HCT116 (cell line): ENCODE measurements at regions not wholly inside any gene's neighbourhood (a gene's known extent, or its start where the extent isn't known, plus 50 kb on each side); places are given as distances from the start of the nearest gene placed in this dataset.

ENCODE experiments used
- ATAC-seq: fragments of 200-7000 bp; cut with Tn5 transposase; 2 replicates; pipeline ENCODE4 v1.9.1; 2020; ENCODE audit warnings: mild to moderate bottlenecking, moderate library complexity
- BruUV-seq: library from RNA; stranded (reverse); fragments of 400-500 nt; replicated peaks from 2 replicates; lab custom pipeline; 2021; lab: Mats Ljungman, UMichigan
- CTCF ChIA-PET: fragments of 300-600 bp; sonication (Branson Sonifier 250); formaldehyde crosslinking; loops from one replicate; lab custom pipeline; 2021; ENCODE audit warnings: antibody characterized with exemption; lab: Charles Lee
- POLR2A ChIA-PET: fragments of 300-600, 350-600 bp; sonication (Branson Sonifier 250); formaldehyde crosslinking; loops from one replicate; lab custom pipeline; 2021; ENCODE audit warnings: antibody characterized with exemption; lab: Charles Lee
- RAD21 ChIA-PET, 2 experiments: fragments of 300-600 bp; sonication (Branson Sonifier 250); formaldehyde crosslinking; loops; one replicate each; lab custom pipeline; 2023; ENCODE audit warnings: low total read pairs in 2 of 2; ENCODE audit not compliant: uncharacterized antibody in 2 of 2, unreplicated experiment in 2 of 2, low non-redundant PET in 1 of 2; lab: Charles Lee
- DNase-seq: peaks from one replicate; pipeline ENCODE4 v3.0.0-alpha.2; 2010; ENCODE audit warnings: low read depth, low spot score
- H2AFZ ChIP-seq: fragments of 200-600 bp; shearing (Covaris generic), sonication (generic); 2 replicates; pipeline ENCODE4 v1.6.1; 2017; ENCODE audit warnings: low read depth, mixed run types, mixed read lengths, antibody characterized with exemption, low read length; ENCODE audit not compliant: poor library complexity, severe bottlenecking
- H3K27ac ChIP-seq: 2 replicates; pipeline ENCODE4 v1.5.1; 2012; ENCODE audit warnings: low read depth, low read length
- H3K27me3 ChIP-seq: fragments of 200-600 bp; sonication (generic); 2 replicates; pipeline ENCODE4 v1.6.1; 2016; ENCODE audit warnings: mixed run types, low read length, mixed read lengths; ENCODE audit not compliant: insufficient read depth
- H3K36me3 ChIP-seq, 2 experiments: fragments of 200-500 bp in 1 of 2; fragments of 200-600 bp in 1 of 2; sonication (Bioruptor generic) in 1 of 2; sonication (generic) in 1 of 2; 2 replicates each; pipeline versions ENCODE4 v1.5.1 to v1.6.1; 2014 to 2016; ENCODE audit warnings: low read length in 2 of 2, inconsistent platforms in 1 of 2, mixed read lengths in 1 of 2, mixed run types in 1 of 2; ENCODE audit not compliant: insufficient read depth in 2 of 2, control insufficient read depth in 1 of 2
- H3K4me1 ChIP-seq, 2 experiments: fragments of 200-600 bp in 1 of 2; sonication (generic) in 1 of 2; 2 replicates each; pipeline versions ENCODE4 v1.5.1 to v1.6.1; 2012 to 2017; ENCODE audit warnings: low read length in 2 of 2, inconsistent platforms in 1 of 2, mild to moderate bottlenecking in 1 of 2, mixed read lengths in 1 of 2, mixed run types in 1 of 2, moderate library complexity in 1 of 2; ENCODE audit not compliant: insufficient read depth in 2 of 2, control insufficient read depth in 1 of 2
- H3K4me2 ChIP-seq: fragments of 200-600 bp; sonication (generic); 2 replicates; pipeline ENCODE4 v1.6.1; 2017; ENCODE audit warnings: mixed run types, low read length, mixed read lengths
- H3K4me3 ChIP-seq, 2 experiments: fragments of 200-600 bp in 1 of 2; sonication (generic) in 1 of 2; replicated peaks in 1 of 2; 2 replicates each; pipeline ENCODE4 v1.5.1; 2011 to 2016; ENCODE audit warnings: low read length in 2 of 2, control low read depth in 1 of 2, low read depth in 1 of 2, mild to moderate bottlenecking in 1 of 2, mixed read lengths in 1 of 2, mixed run types in 1 of 2
- H3K79me2 ChIP-seq: fragments of 200-600 bp; sonication (generic); 2 replicates; pipeline ENCODE4 v1.6.1; 2017; ENCODE audit warnings: mild to moderate bottlenecking, mixed run types, low read length, moderate library complexity, mixed read lengths; ENCODE audit not compliant: insufficient read depth
- H3K9ac ChIP-seq: fragments of 200-600 bp; sonication (generic); 2 replicates; pipeline ENCODE4 v1.6.1; 2016; ENCODE audit warnings: low read length, mixed read lengths
- H3K9me2 ChIP-seq: fragments of 200-600 bp; sonication (generic), shearing (Covaris generic); 2 replicates; pipeline ENCODE4 v1.6.1; 2017; ENCODE audit warnings: mixed run types, mild to moderate bottlenecking, moderate library complexity; ENCODE audit not compliant: insufficient read depth
- H3K9me3 ChIP-seq, 2 experiments: fragments of 200-500 bp in 1 of 2; fragments of 200-600 bp in 1 of 2; sonication (Bioruptor generic) in 1 of 2; sonication (generic) in 1 of 2; 2 replicates each; pipeline ENCODE4 v1.6.1; 2014 to 2017; ENCODE audit warnings: low read length in 2 of 2, mixed read lengths in 2 of 2, inconsistent platforms in 1 of 2, low read depth in 1 of 2, mild to moderate bottlenecking in 1 of 2, mixed run types in 1 of 2, moderate library complexity in 1 of 2; ENCODE audit not compliant: control insufficient read depth in 1 of 2, insufficient read depth in 1 of 2
- H4K20me1 ChIP-seq: fragments of 200-600 bp; sonication (generic), shearing (Covaris generic); 2 replicates; pipeline ENCODE4 v1.6.1; 2017; ENCODE audit warnings: mixed run types, mild to moderate bottlenecking, moderate library complexity; ENCODE audit not compliant: insufficient read depth
- CBX3 ChIP-seq: IDR thresholded peaks from 2 replicates; pipeline ENCODE4 v1.6.1; 2012; ENCODE audit warnings: low read depth
- CEBPB ChIP-seq: IDR thresholded peaks from 2 replicates; pipeline ENCODE4 v1.6.1; 2012; ENCODE audit warnings: low read depth
- EGR1 ChIP-seq: IDR thresholded peaks from 2 replicates; pipeline ENCODE4 v1.6.1; 2012; ENCODE audit warnings: low read depth
- ELF1 ChIP-seq: IDR thresholded peaks from 2 replicates; pipeline ENCODE4 v1.6.1; 2012; ENCODE audit warnings: low read depth, borderline replicate concordance
- EZH2 ChIP-seq: fragments of 200-600 bp; sonication (generic); IDR thresholded peaks from 2 replicates; pipeline ENCODE4 v1.6.1; 2017; ENCODE audit warnings: antibody characterized with exemption, mixed run types
- EZH2phosphoT487 ChIP-seq: fragments of 200-600 bp; IDR thresholded peaks from 2 replicates; pipeline ENCODE4 v1.6.1; 2018; ENCODE audit warnings: antibody characterized with exemption, borderline replicate concordance
- POLR2A ChIP-seq: IDR thresholded peaks from 2 replicates; pipeline ENCODE4 v1.7.0; 2011; ENCODE audit warnings: borderline replicate concordance; ENCODE audit not compliant: insufficient read depth, insufficient read length; ENCODE audit errors: extremely low read depth
- POLR2AphosphoS5 ChIP-seq: IDR thresholded peaks from 2 replicates; pipeline ENCODE4 v1.6.1; 2011; ENCODE audit warnings: mild to moderate bottlenecking, low read depth, low read length, moderate library complexity
- RAD21 ChIP-seq: IDR thresholded peaks from 2 replicates; pipeline ENCODE4 v1.6.1; 2012; ENCODE audit warnings: low read depth, mild to moderate bottlenecking
- SIN3A ChIP-seq: IDR thresholded peaks from 2 replicates; pipeline ENCODE4 v1.6.1; 2012; ENCODE audit warnings: low read depth
- SRF ChIP-seq: IDR thresholded peaks from 2 replicates; pipeline ENCODE4 v1.6.1; 2012; ENCODE audit warnings: low read depth
- TCF7L2 ChIP-seq: IDR thresholded peaks from 2 replicates; pipeline ENCODE4 v1.7.0; 2011; ENCODE audit warnings: borderline replicate concordance, inconsistent platforms; ENCODE audit not compliant: insufficient read depth, insufficient read length; ENCODE audit errors: extremely low read depth
- ZBTB33 ChIP-seq: IDR thresholded peaks from 2 replicates; pipeline ENCODE4 v1.6.1; 2011; ENCODE audit warnings: mild to moderate bottlenecking, low read length, moderate library complexity; ENCODE audit not compliant: insufficient replicate concordance; ENCODE audit errors: extremely low read depth
- ZFX ChIP-seq: fragments of 450-650 bp; IDR thresholded peaks from 2 replicates; pipeline ENCODE4 v1.6.1; 2017
- ZNF274 ChIP-seq: fragments of 200-500 bp; sonication (Bioruptor generic); IDR thresholded peaks from 2 replicates; pipeline ENCODE4 v1.6.1; 2014; ENCODE audit warnings: mild to moderate bottlenecking, low read depth, low read length, inconsistent platforms
- intact Hi-C: fragments of 100-400 bp; cut with micrococcal nuclease; formaldehyde crosslinking; loops from 2 replicates; pipeline ENCODE4 v1.10.0; 2022
- TF ChIP-seq, protein P1 (sequence below): IDR thresholded peaks from 2 replicates; pipeline ENCODE4 v1.6.1; 2012
- TF ChIP-seq, protein P2 (sequence below): IDR thresholded peaks from 2 replicates; pipeline ENCODE4 v1.6.1; 2012; ENCODE audit warnings: low read depth
- TF ChIP-seq, protein P3 (sequence below): IDR thresholded peaks from 2 replicates; pipeline ENCODE4 v1.6.1; 2012

- no peaks in the 10 kb centered on the region for H3K79me2 ChIP-seq
- no peak overlapping the region for H3K4me3 ChIP-seq
- RAD21 ChIA-PET: no interaction called here
These were observed 227.6 kb downstream of the ZPLD1 start for GRCh38 chr3:102662498-102662772.

More at GRCh38 chr3:102662498-102662772, 227.6 kb downstream of the ZPLD1 start:
- ChIA-PET POLR2A (no interaction called here), CTCF (no interaction called here)
- no peak overlapping the region for H2AFZ ChIP-seq
- no peaks in the 10 kb centered on the region for H4K20me1 ChIP-seq
- ATAC-seq (no peak), DNase-seq (no peak)
- no peaks in the 10 kb centered on the region for H3K4me1 ChIP-seq
- H3K27me3 ChIP-seq: no peaks in the 10 kb centered on the region
- no peak overlapping the region for H3K9ac ChIP-seq
- no peak overlapping the region for H3K4me2 ChIP-seq
- TF ChIP-seq SIN3A: no peak
- TF ChIP-seq EZH2: no peak
- no peak for TF ChIP-seq CBX3
- no peak for TF ChIP-seq EGR1
- TF ChIP-seq ZBTB33: no peak
- no peak for TF ChIP-seq RAD21
- TF ChIP-seq, protein P1, sequence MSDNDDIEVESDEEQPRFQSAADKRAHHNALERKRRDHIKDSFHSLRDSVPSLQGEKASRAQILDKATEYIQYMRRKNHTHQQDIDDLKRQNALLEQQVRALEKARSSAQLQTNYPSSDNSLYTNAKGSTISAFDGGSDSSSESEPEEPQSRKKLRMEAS: no peak
- no peak for TF ChIP-seq ZNF274
- TF ChIP-seq EZH2phosphoT487: no peak
- TF ChIP-seq, protein P2, sequence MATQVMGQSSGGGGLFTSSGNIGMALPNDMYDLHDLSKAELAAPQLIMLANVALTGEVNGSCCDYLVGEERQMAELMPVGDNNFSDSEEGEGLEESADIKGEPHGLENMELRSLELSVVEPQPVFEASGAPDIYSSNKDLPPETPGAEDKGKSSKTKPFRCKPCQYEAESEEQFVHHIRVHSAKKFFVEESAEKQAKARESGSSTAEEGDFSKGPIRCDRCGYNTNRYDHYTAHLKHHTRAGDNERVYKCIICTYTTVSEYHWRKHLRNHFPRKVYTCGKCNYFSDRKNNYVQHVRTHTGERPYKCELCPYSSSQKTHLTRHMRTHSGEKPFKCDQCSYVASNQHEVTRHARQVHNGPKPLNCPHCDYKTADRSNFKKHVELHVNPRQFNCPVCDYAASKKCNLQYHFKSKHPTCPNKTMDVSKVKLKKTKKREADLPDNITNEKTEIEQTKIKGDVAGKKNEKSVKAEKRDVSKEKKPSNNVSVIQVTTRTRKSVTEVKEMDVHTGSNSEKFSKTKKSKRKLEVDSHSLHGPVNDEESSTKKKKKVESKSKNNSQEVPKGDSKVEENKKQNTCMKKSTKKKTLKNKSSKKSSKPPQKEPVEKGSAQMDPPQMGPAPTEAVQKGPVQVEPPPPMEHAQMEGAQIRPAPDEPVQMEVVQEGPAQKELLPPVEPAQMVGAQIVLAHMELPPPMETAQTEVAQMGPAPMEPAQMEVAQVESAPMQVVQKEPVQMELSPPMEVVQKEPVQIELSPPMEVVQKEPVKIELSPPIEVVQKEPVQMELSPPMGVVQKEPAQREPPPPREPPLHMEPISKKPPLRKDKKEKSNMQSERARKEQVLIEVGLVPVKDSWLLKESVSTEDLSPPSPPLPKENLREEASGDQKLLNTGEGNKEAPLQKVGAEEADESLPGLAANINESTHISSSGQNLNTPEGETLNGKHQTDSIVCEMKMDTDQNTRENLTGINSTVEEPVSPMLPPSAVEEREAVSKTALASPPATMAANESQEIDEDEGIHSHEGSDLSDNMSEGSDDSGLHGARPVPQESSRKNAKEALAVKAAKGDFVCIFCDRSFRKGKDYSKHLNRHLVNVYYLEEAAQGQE: no peak
- TF ChIP-seq, protein P3, sequence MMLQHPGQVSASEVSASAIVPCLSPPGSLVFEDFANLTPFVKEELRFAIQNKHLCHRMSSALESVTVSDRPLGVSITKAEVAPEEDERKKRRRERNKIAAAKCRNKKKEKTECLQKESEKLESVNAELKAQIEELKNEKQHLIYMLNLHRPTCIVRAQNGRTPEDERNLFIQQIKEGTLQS: no peak
- TF ChIP-seq POLR2A: no peak
- TF ChIP-seq ZFX: no peak
- TF ChIP-seq ELF1: no peak
- TF ChIP-seq TCF7L2: no peak
- no peak for TF ChIP-seq CEBPB
- no peak for TF ChIP-seq SRF
- no peak for TF ChIP-seq POLR2AphosphoS5
- no peak overlapping the region for H3K27ac ChIP-seq
- no peaks in the 10 kb centered on the region for H3K9me2 ChIP-seq
- intact Hi-C loops: no loop called here
- H3K9me3 ChIP-seq: no peaks in the 10 kb centered on the region
- no peaks in the 10 kb centered on the region for H3K36me3 ChIP-seq
- no TSS peak for BruUV-seq
